Adrenal gland (tissue), 9 donors: ENCODE measurements at regions not wholly inside any gene's neighbourhood (a gene's known extent, or its start where the extent isn't known, plus 50 kb on each side); places are given as distances from the start of the nearest gene placed in this dataset.

ENCODE experiments used
- DNase-seq, 7 donors: peaks; one replicate each; pipeline ENCODE4 v3.0.0-alpha.2; 2019 to 2020
- H3K27ac ChIP-seq, 5 donors: fragments of 200-600 bp; sonication (generic) in 4 of 5; 1 replicate in 3 of 5; 2 replicates in 2 of 5; pipeline versions ENCODE4 v1.5.1 to v1.8.0; 2016 to 2020; ENCODE audit warnings: mild to moderate bottlenecking in 1 of 5
- H3K27me3 ChIP-seq: fragments of 200-600 bp; 2 replicates; pipeline ENCODE4 v1.8.0; 2021
- H3K36me3 ChIP-seq, 2 donors: fragments of 200-600 bp; replicated peaks in 1 of 2; 1 replicate in 1 of 2; 2 replicates in 1 of 2; pipeline versions ENCODE4 v1.5.1 to v1.8.0; 2018 to 2022
- H3K4me1 ChIP-seq, 2 donors: fragments of 200-600 bp; replicated peaks in 1 of 2; 1 replicate in 1 of 2; 2 replicates in 1 of 2; pipeline versions ENCODE4 v1.5.1 to v1.8.0; 2018 to 2021
- H3K4me3 ChIP-seq, 4 donors: fragments of 200-600 bp; sonication (generic) in 3 of 4; one replicate each; pipeline ENCODE4 v1.5.1; 2016 to 2018
- H3K9me3 ChIP-seq, 3 donors: fragments of 200-600 bp; sonication (generic) in 1 of 3; replicated peaks in 1 of 3; 1 replicate in 2 of 3; 2 replicates in 1 of 3; pipeline versions ENCODE4 v1.5.1 to v1.8.0; 2016 to 2021
- POLR2A ChIP-seq, 2 donors: fragments of 450-650 bp; IDR thresholded peaks; one replicate each; pipeline ENCODE4 v1.6.1; 2017; ENCODE audit warnings: antibody characterized with exemption in 2 of 2, mild to moderate bottlenecking in 2 of 2, moderate library complexity in 1 of 2
- whole genome bisulfite sequencing, 4 donors: extraction: QIAGEN DNeasy Blood & Tissue Kit in 2 of 4; methylation state at CpG; one replicate each; pipeline versions ENCODE4 v1.1.5 to v1.1.7; 2013 to 2017; 5-methylcytosine and 5-hydroxymethylcytosine counted together
- intact Hi-C, 2 donors: fragments of 100-400 bp; cut with DNase I; formaldehyde crosslinking; loops; one replicate each; pipeline versions ENCODE4 v1.14.1 to v1.15.0; 2022 to 2023
- TF ChIP-seq, protein P1 (sequence below), 6 experiments: fragments of 450-650 bp in 4 of 6; fragments of 200-600 bp in 2 of 6; sonication (generic) in 1 of 6; IDR thresholded peaks; 1 replicate in 5 of 6; 2 replicates in 1 of 6; pipeline versions ENCODE4 v1.5.1 to v1.8.0; 2016 to 2021; ENCODE audit warnings: antibody characterized with exemption in 6 of 6, mild to moderate bottlenecking in 2 of 6, moderate library complexity in 1 of 6
- donor health status: healthy with polysubstance abuse.
- donor health status: Bipolar disorder and iron deficiency.
- donor health status: DM: yes; HTN: yes; CAD: no.
- donor health status: DM: no; HTN: no; CAD: no.
- donor health status: DM: no; HTN: no; CAD: no.

DNA sequence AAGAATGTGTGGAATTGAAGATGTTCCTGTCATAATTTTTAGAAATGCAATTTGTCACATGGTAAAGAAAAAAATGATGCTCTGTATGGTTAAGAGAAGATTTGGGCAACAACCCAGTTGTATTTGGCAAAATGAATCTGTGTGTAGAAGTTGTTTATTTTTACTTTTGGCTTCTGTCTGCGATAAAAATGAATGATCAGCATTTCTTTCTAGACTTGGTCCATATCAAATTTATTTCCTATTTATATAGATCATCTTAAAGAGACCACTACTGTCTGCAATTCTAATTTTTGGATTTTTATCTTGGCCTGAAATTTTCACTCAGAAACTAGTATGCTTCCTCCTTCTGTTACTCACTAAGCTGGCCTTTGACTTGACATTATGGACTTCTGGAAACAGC lies 396.9 kb downstream of the FAM47A start:
- Histone ChIP-seq H3K4me1 (no peaks in the 10 kb centered on the region), H3K9me3 (no peaks in the 10 kb centered on the region), H3K36me3 (no peaks in the 10 kb centered on the region), H3K4me3 (no peak overlapping the region), H3K27ac (no peak overlapping the region), H3K27me3 (no peaks in the 10 kb centered on the region)
- intact Hi-C loops = no loop called here
- no peak for DNase-seq
- WGBS, 4 donors = 63 to 87% (median 67%) methylated on average over 1 of the region's 1 CpG
- TF ChIP-seq, protein P1, sequence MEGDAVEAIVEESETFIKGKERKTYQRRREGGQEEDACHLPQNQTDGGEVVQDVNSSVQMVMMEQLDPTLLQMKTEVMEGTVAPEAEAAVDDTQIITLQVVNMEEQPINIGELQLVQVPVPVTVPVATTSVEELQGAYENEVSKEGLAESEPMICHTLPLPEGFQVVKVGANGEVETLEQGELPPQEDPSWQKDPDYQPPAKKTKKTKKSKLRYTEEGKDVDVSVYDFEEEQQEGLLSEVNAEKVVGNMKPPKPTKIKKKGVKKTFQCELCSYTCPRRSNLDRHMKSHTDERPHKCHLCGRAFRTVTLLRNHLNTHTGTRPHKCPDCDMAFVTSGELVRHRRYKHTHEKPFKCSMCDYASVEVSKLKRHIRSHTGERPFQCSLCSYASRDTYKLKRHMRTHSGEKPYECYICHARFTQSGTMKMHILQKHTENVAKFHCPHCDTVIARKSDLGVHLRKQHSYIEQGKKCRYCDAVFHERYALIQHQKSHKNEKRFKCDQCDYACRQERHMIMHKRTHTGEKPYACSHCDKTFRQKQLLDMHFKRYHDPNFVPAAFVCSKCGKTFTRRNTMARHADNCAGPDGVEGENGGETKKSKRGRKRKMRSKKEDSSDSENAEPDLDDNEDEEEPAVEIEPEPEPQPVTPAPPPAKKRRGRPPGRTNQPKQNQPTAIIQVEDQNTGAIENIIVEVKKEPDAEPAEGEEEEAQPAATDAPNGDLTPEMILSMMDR (IDR thresholded peaks at IDR 0.05) = no peak
- no peak for TF ChIP-seq POLR2A (IDR thresholded peaks at IDR 0.05)

DNA sequence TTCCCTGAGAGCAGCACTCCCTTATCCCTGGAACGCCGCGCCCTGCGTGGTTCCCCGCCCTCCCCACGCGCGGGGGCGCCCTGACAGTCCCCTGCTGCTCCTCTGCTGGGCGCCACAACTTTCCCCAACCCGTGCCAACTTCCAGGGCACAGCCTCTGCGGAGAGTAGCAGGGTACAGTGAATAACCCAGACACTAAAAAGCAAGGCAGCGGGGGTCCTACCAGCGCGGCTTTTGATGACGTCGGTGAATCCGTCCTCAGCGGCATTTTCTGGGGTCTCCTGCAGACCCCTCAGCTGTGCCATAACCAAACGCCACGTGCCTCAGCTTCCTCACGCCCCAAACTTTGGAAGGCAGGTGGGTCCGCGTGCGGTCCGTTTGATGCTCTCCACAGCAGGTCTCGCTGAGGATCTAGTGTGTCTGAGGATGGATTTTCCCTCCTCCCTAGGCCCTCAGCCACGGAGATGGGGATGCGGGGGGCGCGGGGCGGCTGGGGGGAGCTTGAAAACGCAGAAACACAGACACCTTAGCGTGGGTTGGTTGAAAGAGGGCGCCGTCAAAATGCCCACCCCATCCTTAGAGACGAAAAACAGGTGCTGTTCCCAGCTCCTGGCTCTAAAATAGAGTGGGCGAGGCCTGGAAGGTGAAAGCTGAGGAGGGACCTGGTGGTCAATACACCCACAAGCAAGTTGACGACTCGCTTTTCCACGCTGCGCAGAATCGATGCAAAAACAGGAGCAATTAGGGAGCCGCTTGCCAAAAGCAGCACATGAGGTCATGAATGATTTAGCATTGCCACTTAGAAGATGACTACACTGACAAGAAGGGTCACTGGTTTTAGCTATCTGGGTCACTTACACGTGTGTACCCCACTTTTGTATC lies 405.6 kb downstream of the FAM47A start:
- DNase-seq = no peak
- intact Hi-C loops = no loop called here
- Histone ChIP-seq H3K9me3 (no peaks in the 10 kb centered on the region), H3K4me1 (no peaks in the 10 kb centered on the region), H3K27ac (no peak overlapping the region), H3K4me3 (no peak overlapping the region), H3K27me3 (peaks cover 11% of the 10 kb centered on the region), H3K36me3 (no peaks in the 10 kb centered on the region)
- no peak for TF ChIP-seq POLR2A (IDR thresholded peaks at IDR 0.05)
- TF ChIP-seq, protein P1 (IDR thresholded peaks at IDR 0.05) = no peak
- 18 to 43% (median 20%) methylated on average over 23 to 45 of the region's 45 CpGs for WGBS, 4 donors

DNA sequence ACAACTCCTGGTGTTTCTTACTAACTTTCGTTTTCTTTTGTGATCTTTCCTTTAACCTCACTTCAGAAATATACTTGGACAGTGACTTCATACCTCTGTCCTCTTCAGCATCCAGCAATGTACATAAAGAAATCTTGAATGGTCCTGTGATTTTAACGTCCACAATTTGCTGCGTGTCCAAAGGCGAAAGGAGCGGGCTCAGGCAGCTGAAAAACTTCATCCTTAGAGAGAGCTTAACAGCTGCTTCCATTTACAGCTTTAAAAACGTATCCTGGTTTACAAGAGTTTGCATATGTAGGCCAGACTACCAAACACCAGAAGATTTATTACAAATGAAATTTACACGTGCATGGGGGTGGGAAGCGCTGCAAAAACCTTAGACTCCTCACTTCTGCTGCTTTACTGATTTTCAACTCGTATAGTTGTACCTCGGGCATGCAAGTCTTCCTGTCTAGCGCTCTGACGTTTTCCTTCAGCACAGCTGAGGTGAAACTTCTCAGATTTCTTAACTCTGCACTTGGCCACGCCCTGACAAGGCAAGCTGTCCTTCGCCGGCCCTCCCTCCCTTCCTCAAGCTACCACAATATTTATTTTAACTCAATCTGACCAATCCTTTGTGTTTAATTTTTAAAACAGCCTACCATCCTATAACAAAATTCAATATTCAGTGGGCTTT lies 406.4 kb downstream of the FAM47A start:
- intact Hi-C loops = no loop called here
- H3K4me1 ChIP-seq = no peaks in the 10 kb centered on the region
- DNase-seq = peak in 1 of 7 donors; percentile 16
- peak overlapping the region in 1 of 4 donors; percentile 6 for H3K4me3 ChIP-seq
- H3K27me3 ChIP-seq = peaks cover 11% of the 10 kb centered on the region
- no peaks in the 10 kb centered on the region for H3K9me3 ChIP-seq
- no peaks in the 10 kb centered on the region for H3K36me3 ChIP-seq
- WGBS, 4 donors = 2 to 19% (median 10%) methylated on average over 14 to 15 of the region's 15 CpGs
- TF ChIP-seq, protein P1 (IDR thresholded peaks at IDR 0.05) = no peak
- no peak for TF ChIP-seq POLR2A (IDR thresholded peaks at IDR 0.05)
- H3K27ac ChIP-seq = no peak overlapping the region

DNA sequence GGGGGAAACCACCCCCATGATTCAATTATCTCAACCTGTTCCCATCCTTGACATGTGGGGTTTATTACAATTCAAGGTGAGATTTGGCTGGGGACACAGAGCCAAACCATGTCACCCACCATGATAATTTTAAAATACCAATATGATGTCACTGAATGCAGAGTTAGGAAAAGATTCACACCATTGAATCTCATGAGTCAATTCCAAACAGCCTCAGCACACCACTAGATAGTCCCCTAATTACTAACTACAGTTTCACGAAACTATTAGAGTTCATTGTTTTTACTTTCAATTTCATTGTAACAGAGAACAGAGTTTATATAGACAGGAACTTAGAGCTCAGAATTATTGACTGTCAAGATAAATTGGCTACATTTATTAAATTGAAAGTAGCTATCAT lies 410.2 kb downstream of the FAM47A start:
- 74 to 92% (median 85%) methylated on average over 1 of the region's 1 CpG for WGBS, 4 donors
- DNase-seq = no peak

More for the DNA sequence above, 410.2 kb downstream of the FAM47A start:
- H3K27me3 ChIP-seq = peaks cover 11% of the 10 kb centered on the region
- H3K9me3 ChIP-seq = no peaks in the 10 kb centered on the region
- no peak overlapping the region for H3K27ac ChIP-seq
- intact Hi-C loops = no loop called here
- H3K4me3 ChIP-seq = no peak overlapping the region
- no peak for TF ChIP-seq POLR2A (IDR thresholded peaks at IDR 0.05)
- TF ChIP-seq, protein P1 (IDR thresholded peaks at IDR 0.05) = no peak
- H3K4me1 ChIP-seq = no peaks in the 10 kb centered on the region
- no peaks in the 10 kb centered on the region for H3K36me3 ChIP-seq
